NCI-H345 treated with DMSO at 0.1 percent for 48 hours (cell line): ENCODE measurements at regions not wholly inside any gene's neighbourhood (a gene's known extent, or its start where the extent isn't known, plus 50 kb on each side); places are given as distances from the start of the nearest gene placed in this dataset.
"Not testable (repeated sequence)": the region's sequence is repeated elsewhere in the genome, so short reads cannot be mapped to it uniquely, and the experiment has no call there.

ENCODE experiments used
- DNase-seq: peaks from one replicate; lab custom pipeline; 2025; ENCODE audit not compliant: unreplicated experiment; lab: John Stamatoyannopoulos, UW

DNA sequence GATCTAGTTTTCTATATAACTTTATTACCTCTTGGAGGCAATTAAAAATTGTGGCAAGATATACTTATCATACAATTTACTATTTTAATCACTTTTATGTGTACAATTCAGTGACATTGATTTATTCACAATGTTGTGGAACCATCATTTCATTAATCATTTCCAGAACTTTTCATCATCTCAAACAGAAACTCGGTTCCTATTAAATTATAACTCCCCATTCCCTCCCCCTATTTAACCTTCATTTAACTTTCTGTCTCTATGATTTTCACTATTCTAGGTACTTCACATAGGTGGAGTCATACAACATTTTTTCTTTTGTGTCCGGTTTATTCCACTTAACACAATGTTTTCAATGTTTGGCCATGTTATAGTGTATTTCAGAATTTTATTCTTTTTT is 252.8 kb downstream of the REEP3 start:
- no peak for DNase-seq

DNA sequence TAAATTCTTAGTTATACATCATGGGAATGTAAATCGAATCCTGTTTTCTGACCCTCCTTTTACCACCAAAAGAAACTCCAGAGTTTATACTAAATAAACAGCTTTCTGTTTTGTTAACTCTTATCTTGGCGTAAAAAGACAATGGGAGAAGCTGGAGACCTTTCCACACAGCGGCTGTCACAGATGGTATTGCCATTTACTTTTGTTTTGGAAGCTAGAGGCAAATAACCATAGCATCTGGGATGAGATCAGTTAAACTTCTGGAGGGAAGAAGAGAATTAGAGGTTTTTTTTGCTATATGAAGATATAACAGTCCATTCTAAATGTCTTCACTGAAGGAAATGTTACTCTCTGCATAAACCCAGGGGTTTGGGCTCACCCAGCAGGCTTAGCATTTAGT is 258.9 kb downstream of the REEP3 start:
- DNase-seq, result no peak

DNA sequence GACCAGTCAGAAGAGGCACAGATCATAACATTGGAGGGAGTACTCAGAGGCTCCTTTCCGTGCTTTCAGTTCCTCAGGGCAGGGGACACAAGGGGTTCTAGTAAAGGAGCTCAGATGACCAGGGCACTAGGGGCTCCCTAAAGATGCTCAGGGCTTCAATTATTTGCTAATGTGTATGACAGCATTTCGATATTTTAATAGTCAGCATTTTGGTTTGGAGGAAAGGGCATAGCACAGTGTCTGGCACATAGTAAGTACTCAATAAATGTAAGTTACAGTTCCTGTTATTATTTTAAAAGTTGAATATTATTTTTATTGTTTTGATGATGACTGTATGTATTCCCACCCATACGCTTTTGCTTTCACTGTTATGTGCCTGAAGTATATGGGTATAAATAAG is 260.0 kb downstream of the REEP3 start:
- no peak for DNase-seq

DNA sequence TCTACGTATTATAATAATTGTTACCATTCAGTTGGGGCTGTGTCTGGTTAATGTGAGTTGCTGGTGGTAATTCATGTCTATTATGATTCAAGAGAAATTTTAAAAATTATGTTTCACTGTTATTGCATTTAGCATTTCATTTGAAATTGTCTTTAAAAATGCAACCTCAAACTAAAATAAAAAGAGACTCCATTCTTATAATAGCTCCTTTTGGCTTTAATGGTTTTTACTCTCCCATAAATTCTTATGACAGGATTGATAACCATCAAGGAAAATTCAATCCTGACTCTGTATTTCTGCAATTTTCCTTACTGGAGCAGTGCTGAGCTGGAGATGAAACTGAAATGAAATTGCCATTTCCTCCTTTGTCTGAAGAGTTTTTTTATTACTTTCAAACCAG is 262.7 kb downstream of the REEP3 start:
- no peak for DNase-seq

DNA sequence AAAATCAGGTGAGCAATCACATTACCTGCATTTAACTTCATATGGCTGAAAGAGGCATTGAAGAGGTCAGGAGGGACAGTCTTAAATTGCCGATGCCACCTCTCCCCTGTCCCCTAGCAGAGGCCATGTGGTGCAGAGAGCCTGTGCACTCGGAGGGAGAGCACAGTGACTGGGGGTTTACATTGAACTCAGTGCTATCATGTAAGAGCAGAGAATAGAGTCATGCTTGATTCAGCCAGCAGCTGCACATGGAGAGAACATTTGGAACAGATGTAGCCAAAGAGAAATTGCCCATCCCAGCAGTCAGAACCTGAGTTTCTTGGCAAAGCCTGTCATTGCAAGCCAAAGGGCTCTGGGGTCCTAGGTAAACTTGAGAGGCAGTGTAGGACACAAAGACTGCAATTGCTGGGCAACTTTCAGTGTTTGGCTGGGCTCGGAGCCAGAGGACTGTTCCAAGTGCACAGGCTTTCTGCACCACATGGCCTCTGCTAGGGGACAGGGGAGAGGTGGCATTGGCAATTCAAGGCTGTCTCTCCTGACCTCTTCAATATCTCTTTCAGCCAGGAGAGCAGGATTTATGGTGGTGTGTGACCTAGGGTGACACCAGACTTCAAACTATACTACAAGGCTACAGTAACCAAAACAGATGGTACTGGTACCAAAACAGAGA is 267.1 kb downstream of the REEP3 start:
- DNase-seq, result no peak

DNA sequence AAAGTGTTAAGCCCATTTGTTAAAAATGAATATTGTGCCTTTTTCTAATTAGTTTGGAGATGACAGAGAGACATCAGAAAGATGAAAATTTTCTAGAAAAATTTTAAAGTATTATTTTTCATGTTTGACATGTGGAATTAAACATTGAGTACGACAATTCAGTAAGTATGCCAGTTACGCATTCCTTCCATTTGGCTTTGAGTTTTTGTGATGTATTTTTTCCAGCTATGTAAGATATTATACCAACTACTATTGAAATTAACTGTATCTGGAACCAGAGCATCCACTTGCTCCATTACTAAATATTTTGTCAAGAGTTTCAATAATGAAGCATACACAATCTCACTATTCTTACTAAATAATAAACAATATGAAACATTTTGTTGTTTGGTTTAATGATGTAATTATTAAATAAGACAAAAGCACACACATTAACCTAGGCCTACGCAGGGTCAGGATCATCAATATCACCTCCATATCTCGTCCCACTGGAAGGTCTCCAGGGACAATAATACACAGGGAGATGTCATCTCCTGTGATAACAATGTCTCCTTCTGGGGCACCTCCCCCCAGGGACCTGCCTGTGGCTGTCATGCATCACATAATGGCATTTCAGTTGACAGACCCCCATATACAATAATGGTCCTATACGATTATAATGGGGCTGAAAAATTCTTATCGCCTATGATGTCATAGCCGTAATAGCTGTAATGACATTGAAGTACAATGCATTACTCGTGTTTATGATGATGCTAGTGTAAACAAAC is 274.1 kb downstream of the REEP3 start:
- no peak for DNase-seq

DNA sequence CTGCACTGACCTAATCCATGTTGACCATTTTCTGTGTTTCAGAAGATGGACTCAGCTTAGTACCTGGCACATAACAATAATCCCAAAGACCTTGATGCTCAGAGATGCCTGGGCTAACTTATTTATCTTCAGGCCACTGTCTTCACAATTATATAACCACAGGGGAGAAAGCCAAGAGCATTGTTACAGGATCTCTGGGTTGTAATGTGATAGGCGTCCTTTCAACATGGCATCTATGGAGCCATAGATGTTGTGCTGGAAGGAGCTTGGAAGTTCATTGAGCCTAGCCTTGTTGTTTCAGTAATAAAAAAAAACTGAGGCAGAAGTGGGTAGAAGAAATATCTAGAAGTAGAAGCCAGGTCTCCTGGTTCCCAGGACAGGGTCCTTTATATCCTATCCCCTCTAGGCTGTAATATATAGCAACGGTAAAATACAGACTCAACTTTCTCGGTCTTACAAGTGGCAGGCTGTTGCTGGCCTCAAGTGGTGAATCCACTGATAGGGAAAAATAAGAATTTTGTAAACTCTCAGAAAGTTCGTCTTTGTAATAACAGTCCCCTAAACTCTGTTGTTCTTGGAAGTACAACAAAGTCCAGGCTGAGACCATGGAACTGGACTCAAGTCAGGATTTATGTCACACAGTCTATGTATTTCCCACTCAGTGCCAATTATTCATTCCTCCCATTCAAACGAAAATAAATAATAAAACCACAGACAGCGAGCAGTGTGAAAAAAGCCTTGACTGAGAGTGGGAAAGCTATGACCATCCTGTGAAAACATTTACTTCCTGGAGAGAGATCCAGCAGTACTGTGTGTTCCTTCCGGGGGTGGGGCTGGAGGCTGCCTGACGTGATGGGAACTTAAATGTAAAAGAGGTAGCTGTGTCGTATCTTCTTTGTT is 277.6 kb downstream of the REEP3 start:
- no peak for DNase-seq

DNA sequence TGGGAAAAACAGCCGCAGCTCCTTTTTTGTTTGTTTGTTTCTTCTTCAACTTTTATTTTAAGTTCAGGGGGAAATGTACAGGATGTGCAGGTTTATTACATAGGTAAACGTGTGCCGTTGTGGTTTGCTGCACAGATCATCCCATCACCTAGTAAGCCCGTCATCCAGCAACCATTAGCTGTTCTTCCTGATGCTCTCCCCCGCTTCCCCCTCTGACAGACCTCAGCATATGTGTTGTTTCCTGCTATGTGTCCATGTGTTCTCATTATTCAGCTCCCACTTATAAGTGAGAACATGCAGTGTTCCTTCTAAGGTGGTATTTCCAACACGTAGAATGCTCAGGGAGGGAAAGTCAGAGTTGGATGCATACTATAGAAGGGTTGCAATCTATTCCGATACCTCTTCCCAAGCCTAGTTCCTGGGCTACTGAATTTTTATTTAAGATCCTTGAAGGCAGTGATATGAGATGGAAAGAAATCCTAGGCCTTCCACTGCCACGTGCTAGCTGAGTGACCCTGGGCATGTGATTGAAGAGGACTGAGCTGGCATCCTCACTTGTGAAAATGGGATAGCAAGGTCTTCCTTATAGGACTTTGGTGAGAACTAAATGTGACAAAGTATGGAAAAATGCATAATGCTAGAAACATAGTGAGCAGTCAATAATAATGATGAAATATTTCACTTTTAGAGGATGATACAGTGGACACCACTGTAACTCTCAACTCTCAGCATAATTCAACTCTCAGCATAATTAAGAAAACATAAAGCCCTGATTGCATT is 278.5 kb downstream of the REEP3 start:
- no peak for DNase-seq

DNA sequence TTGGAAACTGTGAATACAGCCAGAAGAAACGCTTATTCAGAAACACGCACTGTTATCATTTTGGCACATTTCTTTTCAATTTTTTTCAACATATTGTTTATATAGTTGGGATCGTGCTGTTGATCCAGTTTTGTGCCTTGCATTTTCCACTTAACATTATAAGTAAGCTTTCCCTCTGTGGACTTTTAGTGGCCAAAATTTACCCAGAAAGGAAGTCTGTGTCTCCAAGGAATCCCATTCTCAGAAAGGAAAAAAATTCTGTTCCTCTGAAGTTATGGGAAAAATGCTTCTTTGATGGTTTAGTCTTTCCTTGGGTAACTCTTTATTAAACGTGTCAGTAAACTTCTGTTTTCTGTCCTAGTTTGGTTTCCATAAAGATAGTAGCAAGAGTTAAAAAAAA is 280.0 kb downstream of the REEP3 start:
- no peak for DNase-seq

DNA sequence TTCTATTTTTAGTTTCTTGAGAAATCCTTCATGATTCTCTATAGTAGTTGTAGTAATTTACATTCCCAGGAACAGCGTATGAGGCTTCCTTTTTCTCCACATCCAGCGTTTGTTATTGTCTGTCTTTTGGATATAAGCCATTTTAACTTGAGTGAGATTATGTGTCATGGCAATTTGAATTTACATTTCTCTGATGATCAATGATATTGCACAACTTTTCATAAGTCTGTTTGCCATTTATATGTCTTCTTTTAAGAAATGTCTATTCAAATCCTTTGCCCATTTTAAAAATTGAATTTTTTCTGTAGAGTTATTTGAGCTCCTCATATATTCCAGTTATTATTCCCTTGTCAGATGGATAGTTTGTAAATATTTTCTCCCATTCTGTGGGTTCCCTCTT is 285.1 kb downstream of the REEP3 start:
- DNase-seq, result no peak

DNA sequence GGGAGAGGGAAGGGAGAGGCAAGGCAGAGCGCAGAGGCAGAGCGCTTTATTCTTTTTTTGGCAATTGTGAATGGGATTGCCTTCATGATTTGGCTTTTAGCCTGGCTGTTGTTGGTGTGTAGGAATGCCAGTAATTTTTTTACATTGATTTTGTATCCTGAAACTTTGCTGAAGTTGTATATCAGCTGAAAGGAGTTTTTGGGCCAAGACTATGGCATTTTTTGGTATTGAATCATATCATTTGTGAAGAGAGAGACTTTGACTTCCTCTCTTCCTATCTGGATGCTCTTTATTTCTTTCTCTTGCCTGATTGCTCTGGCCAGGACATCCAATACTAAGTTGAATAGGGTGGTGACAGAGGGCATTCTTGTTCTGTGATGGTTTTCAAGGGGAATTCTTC is 291.3 kb downstream of the REEP3 start:
- DNase-seq, result no peak

DNA sequence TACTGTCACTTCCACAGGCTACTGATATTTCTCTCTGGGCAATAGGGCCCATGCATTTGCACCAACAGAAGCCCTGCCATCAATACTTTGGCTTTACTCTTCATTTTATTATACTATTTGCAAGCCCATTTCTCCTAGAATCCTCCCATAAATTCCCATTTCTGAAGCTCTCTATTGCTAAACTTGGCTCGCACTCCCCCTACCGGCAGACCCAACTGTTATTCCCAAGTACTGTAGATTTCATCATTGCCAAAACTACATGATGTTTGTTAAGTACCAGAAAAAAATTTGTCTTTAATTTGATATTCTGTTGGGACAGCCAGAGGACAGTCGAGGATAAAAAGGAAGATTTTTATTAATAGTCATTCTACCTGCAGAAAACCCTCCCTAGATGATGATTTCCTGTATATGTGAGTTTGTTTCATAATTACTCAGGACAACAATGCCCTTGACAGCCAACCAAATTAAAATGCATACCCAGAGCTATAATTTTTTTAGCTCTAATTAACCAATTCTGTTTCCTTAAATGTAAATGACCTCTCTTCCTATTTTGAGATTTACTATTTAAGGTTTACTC is 298.6 kb downstream of the REEP3 start:
- DNase-seq, result no peak

DNA sequence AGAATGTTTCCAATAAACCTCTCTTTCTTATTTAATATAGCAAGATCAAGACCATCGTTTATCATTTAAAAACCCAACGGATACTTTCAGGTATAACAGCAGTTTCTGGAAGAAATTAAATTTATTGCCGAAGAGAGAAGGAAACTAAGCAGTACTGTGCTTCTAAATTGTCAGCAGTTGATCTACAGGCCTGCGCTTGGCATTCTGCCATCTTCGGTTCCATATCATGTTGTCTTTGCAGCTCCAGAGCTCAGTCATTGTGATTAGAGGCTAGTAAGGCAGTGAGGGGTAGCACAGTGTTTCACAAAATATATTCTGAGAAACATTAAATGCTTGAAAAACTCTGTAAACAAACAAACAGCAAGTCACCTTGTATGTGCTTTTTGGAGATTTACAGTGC is 301.3 kb downstream of the REEP3 start:
- DNase-seq, result no peak

DNA sequence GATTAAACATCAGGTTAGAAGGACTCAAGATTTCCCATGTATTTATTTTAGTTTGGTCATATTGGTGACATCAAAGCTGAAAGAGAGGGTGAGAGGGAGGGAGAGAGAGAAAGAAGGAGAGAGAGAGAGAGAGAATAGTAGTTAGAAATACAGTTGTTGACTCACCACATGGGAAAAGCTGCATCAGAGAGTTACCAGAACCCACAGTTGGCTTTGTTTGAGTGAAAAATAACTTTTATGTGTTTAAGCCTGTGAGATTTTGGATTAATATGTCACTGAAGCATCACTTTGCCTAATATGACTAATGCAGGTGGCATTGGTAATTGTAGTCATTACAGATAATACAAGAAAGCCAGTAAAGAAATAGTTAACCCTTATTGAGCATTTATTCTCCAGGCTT is 303.9 kb downstream of the REEP3 start:
- DNase-seq, result no peak

DNA sequence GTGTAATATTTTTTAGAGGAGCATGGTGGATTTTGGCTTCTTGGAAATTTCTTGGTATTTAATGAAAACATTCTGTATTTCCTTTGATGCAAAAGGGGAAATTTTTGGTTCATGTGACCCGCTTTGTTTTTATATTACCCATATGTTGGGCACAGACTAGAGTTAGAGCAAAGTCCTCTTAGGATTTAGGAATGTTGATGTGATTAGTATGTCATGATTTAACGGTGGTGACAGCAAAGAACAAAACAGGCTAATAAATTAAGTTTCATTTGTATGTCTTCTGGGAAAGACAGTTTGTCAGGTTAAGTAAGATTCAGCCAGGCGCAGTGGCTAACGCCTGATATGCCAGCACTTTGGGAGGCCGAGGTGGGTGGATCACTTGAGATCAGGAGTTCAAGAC is 304.6 kb downstream of the REEP3 start:
- no peak for DNase-seq

DNA sequence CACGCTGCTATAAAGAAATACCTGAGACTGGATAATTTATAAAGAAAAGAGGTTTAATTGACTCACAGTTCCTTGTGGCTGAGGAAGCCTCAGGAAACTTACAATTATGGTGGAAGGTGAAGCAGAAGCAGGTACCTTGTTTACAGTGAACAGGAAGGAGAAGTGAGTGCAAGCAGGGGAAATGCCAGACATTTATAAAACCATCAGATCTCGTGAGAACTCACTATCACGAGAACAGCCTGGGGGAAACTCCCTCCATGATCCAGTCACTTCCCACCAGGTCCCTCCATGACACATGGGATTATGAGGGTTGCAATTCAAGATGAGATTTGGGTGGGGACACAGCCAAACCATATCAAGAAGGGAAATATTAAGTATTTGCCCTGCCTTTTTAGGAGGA is 305.8 kb downstream of the REEP3 start:
- DNase-seq, result not testable (repeated sequence)

DNA sequence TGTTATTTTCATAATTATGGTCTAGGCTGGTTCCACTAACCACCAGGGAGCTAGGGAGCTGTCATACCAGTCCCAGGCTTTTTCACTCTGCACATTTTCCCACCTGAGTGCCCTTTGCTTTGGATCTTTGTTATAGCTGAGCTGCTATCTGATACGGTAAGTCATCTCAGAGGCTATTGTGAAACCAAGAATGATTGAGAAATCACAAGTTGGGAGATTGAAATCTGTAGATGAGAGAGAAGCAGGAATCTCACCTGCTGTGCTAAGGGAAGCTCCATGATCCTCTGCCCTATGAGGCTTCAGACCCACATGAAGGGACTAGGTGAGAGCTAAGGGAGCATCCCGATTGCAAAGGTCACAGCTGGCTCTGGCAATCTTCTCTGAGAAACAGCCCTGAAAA is 307.8 kb downstream of the REEP3 start:
- no peak for DNase-seq

DNA sequence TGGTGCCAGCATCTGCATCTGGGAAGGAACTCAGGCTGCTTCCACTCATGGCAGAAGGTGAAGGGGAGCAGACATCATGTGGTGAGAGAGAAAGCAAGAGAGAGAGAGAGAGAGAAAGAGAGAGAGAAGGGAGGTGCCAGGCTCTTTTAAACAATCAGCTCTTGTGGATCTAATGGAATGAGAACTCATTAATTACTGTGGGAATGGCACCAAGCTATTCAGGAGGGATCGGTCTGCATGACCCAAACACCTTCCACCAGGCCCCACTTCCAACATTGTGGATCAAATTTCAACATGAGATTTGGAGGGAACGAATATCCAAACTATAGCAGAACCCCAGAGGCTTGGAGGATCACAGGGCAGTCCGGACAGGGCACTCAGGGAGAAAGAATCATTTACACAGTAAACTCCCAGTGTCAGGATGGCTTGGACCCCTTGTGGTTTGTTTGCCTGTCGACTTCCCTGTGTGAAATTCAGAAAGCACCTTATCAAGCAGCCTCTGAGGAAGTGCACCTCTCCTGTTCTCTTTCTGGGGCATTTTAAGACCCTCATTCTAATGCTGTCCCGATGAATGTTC is 308.5 kb downstream of the REEP3 start:
- DNase-seq, result no peak

DNA sequence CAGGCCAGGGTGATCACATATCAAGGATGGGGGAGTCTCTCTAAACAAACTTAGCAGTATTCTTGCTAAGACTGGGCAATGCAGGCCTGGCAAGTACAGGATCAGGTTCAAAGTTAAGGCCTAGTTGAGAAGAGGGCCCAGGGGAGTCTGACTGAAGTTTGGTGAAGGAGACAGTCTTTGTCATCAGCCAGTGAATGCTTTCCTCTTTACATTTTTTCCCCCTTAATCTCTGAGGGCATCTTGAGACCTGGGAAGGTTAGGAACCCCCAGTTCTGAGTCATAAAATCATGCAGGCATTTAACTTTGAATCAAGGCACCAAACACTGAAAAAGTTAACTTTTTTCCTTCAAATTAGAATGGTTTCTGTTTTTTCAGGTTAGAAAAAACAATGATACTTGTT is 311.5 kb downstream of the REEP3 start:
- no peak for DNase-seq

DNA sequence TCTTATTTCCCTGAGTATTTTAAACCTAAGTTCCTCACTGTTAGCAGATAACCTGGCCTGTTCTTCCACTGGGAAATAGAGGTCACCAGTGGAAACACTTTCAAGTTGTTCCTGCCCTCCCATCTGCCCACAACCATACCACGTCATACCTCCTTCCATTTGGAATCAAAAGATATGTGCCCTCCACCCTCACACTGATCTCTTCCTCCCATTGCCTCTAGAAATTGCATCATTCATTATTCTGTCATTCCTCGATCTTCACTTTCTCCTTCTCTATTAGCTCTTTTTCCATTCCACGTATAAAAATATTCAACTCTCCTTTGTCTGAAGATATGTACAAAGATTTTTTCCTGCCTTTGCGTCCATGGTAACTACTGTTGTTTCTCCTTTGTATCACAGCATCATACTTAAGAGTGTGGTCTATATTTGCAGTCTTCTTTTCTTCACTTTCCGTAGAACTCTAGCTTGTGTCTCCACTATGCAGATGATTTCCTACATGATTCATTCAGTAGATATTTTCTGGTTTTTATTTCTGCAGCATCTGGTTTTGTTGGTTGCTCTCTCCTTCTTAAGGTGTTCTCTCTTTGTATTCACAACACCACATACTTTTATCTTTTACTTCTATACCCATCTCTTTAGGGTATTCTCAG is 312.3 kb downstream of the REEP3 start:
- DNase-seq, result no peak
